ENCODE measurements at regions not wholly inside any gene's neighbourhood (a gene's known extent, or its start where the extent isn't known, plus 50 kb on each side); places are given as distances from the start of the nearest gene placed in this dataset.

GRCh38 chr13:64339373-64340063, 2890.6 kb downstream of the PCDH9 start:
- H3K4me1 Mint-ChIP-seq, result no peaks in the 10 kb centered on the region
- no peaks in the 10 kb centered on the region for H3K36me3 Mint-ChIP-seq

DNA sequence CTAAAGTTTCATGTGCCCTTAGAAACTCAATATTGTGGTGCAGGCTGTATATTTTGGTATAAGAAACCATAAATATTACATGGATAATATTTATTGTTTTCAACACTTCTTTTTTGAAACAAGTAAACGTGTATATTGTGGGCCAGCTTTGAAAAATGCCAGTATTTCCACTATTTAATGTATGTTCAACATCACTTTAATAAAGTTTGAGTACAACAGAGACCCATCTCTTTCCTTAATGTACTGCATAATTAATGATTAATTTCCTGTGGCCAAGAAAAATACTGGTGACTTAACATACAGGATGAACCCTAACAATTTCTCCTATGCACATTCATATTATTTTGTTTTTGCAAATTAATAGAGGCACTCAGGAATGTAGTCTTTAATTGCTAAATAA, 2891.5 kb downstream of the PCDH9 start:
- Mint-ChIP-seq H3K36me3 (no peaks in the 10 kb centered on the region), H3K27me3 (no peaks in the 10 kb centered on the region), H3K27ac (no peak overlapping the region), H3K4me1 (no peaks in the 10 kb centered on the region), H3K4me3 (no peak overlapping the region), H3K9me3 (peaks cover 3 to 19% (median 4%) of the 10 kb centered on the region in 7 donors)
- DNase-seq (no peak), ATAC-seq (ENCODE audit: low read depth in 2 of 2) (no peak)

More at GRCh38 chr13:64339373-64340063, 2890.6 kb downstream of the PCDH9 start:
- Mint-ChIP-seq H3K4me3 (no peak overlapping the region), H3K27ac (no peak overlapping the region), H3K9me3 (peaks cover 0 to 16% (median 3%) of the 10 kb centered on the region in 7 donors), H3K27me3 (no peaks in the 10 kb centered on the region)
- ATAC-seq (ENCODE audit: low read depth in 2 of 2) (no peak), DNase-seq (no peak)

GRCh38 chr13:64333888-64334287, 2896.2 kb downstream of the PCDH9 start:
- Mint-ChIP-seq H3K4me1 (no peaks in the 10 kb centered on the region), H3K36me3 (no peaks in the 10 kb centered on the region), H3K27ac (no peak overlapping the region), H3K9me3 (peaks cover 0 to 10% (median 6%) of the 10 kb centered on the region in 7 donors), H3K27me3 (no peaks in the 10 kb centered on the region), H3K4me3 (no peak overlapping the region)
- ATAC-seq (ENCODE audit: low read depth in 2 of 2) (no peak), DNase-seq (no peak)

- no peak for ATAC-seq (ENCODE audit: low read depth in 2 of 2)
- H3K4me1 Mint-ChIP-seq, result no peaks in the 10 kb centered on the region
- no peak for DNase-seq
- peaks cover 0 to 10% (median 9%) of the 10 kb centered on the region in 7 donors for H3K9me3 Mint-ChIP-seq
- H3K27me3 Mint-ChIP-seq, result no peaks in the 10 kb centered on the region
- H3K36me3 Mint-ChIP-seq, result no peaks in the 10 kb centered on the region
- no peak overlapping the region for H3K4me3 Mint-ChIP-seq
- H3K27ac Mint-ChIP-seq, result no peak overlapping the region
Measured at GRCh38 chr13:64332048-64332447, 2898.1 kb downstream of the PCDH9 start.

- Mint-ChIP-seq H3K27me3 (no peaks in the 10 kb centered on the region), H3K36me3 (no peaks in the 10 kb centered on the region), H3K4me3 (no peak overlapping the region), H3K9me3 (peaks cover 0 to 8% (median 4%) of the 10 kb centered on the region in 7 donors), H3K27ac (no peak overlapping the region), H3K4me1 (no peaks in the 10 kb centered on the region)
- DNase-seq (no peak), ATAC-seq (ENCODE audit: low read depth in 2 of 2) (no peak)
Measured at GRCh38 chr13:64327505-64328194, 2902.5 kb downstream of the PCDH9 start.

DNA sequence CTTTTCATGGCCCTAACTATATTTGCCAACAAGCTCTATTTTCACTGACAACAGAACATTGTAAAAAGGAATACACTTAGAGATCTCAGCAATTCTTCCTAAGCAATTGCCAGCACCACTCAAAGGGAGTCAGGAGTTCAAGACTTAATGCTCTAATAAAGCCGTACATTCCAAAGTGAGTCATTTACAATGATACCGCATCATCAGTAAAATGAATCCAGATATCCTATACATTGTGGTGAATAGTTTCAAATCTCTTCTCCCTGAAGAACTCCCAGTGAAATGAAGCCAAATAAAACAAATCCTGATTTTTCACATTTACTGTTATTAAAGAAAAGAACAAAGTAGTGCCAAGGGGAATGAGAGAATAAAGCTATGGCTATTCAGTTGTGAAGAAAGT, 2898.7 kb upstream of the PCDH20 start:
- H3K4me1 Mint-ChIP-seq, result no peaks in the 10 kb centered on the region
- ATAC-seq (ENCODE audit: low read depth in 2 of 2) (no peak), DNase-seq (no peak)
- H3K9me3 Mint-ChIP-seq, result peaks cover 0 to 6% (median 3%) of the 10 kb centered on the region in 7 donors
- no peak overlapping the region for H3K4me3 Mint-ChIP-seq
- H3K27ac Mint-ChIP-seq, result no peak overlapping the region
- no peaks in the 10 kb centered on the region for H3K36me3 Mint-ChIP-seq
- H3K27me3 Mint-ChIP-seq, result no peaks in the 10 kb centered on the region

GRCh38 chr13:64311948-64312347, 2896.3 kb upstream of the PCDH20 start:
- Mint-ChIP-seq H3K4me1 (no peaks in the 10 kb centered on the region), H3K4me3 (no peak overlapping the region), H3K9me3 (peaks cover 0 to 10% (median 5%) of the 10 kb centered on the region in 7 donors), H3K36me3 (no peaks in the 10 kb centered on the region), H3K27me3 (no peaks in the 10 kb centered on the region), H3K27ac (no peak overlapping the region)
- ATAC-seq (ENCODE audit: low read depth in 2 of 2) (no peak), DNase-seq (no peak)

DNA sequence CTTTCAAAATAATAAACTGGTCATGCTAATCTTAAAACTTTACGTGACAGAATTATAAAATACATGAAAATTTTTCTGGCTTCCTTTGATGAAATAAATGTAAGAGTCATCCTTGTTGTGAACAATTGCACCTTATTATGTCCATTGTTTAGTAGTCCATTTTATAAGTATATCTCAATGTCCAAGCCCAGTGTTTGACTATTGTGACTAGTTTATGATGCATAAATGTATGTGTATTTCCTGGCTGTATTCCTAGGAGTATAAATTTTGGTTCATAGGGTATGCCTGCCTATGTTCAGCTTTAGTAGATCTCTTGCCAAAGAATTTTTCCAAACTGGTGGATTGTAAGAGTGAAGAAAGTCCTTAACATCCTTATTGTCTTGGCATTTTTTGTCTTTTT, 2895.5 kb upstream of the PCDH20 start:
- ATAC-seq (ENCODE audit: low read depth in 2 of 2) (no peak), DNase-seq (no peak)
- H3K27me3 Mint-ChIP-seq, result no peaks in the 10 kb centered on the region
- H3K27ac Mint-ChIP-seq, result no peak overlapping the region
- no peaks in the 10 kb centered on the region for H3K4me1 Mint-ChIP-seq
- no peak overlapping the region for H3K4me3 Mint-ChIP-seq
- peaks cover 0 to 8% (median 2%) of the 10 kb centered on the region in 7 donors for H3K9me3 Mint-ChIP-seq
- no peaks in the 10 kb centered on the region for H3K36me3 Mint-ChIP-seq

DNA sequence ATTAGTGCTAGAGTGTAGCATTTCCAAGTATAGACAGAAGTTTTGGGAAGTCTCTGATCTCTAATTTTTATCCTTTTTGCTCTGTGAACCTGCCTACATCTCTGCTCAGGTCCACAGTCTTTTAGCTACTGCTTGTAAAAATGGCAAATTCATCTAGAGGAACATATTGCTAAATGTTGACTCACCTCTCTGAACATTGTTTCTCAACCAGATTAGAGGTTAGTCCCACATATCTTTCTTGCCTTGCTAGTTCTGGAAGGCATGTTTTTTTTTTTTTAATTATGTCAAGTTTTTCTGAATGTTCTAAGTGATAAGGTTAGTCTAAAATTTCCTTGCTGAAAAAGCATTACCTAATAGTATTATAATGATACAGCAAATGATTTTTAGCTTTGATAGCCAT, 2889.6 kb upstream of the PCDH20 start:
- ATAC-seq (ENCODE audit: low read depth in 2 of 2), result no peak
- DNase-seq, result no peak
- Mint-ChIP-seq H3K9me3 (peaks cover 0 to 15% (median 3%) of the 10 kb centered on the region in 7 donors), H3K36me3 (no peaks in the 10 kb centered on the region), H3K27ac (no peak overlapping the region), H3K4me3 (no peak overlapping the region), H3K27me3 (no peaks in the 10 kb centered on the region), H3K4me1 (no peaks in the 10 kb centered on the region)

DNA sequence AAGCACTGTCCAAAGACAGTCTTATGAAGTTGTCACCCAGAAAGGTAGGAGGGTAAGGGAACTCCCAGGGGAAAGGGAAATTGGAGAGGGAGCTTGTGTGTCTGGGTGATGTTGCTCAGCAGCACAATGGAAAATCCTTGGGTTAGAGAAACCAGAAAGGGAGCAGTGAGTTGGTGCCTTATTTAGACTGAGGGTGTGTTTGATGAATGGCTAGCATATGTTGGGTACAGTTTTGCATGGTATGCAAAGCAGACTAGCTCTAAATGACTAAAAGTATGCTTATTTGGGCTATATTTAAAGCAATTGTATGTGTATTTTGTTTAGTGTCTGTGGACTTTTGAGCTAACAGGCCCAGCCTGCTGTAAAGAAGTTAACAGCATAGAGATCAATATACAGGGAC, 2884.6 kb upstream of the PCDH20 start:
- Mint-ChIP-seq H3K27ac (no peak overlapping the region), H3K4me3 (no peak overlapping the region), H3K9me3 (peaks cover 0 to 7% (median 5%) of the 10 kb centered on the region in 7 donors), H3K4me1 (no peaks in the 10 kb centered on the region), H3K27me3 (no peaks in the 10 kb centered on the region), H3K36me3 (no peaks in the 10 kb centered on the region)
- no peak for DNase-seq
- ATAC-seq (ENCODE audit: low read depth in 2 of 2), result no peak

DNA sequence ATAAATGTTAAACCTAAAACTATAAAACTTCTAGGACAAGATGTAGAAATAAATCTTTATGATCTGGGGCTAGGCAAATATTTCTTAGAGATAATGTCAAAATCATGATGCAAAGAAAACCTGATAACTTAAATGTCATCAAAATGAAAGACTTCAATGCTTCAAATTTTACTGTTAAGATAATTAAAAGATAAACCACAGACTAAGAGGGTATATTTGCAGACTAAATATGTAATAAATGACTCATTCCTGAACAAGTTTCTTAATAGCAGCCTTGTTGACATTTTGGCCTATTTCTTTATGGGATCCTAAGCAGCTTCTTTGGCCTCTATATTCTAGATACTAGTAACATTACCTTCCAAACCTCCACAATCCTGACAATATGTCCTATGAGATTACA, 2878.3 kb upstream of the PCDH20 start:
- ATAC-seq (ENCODE audit: low read depth in 2 of 2) (no peak), DNase-seq (no peak)
- H3K4me3 Mint-ChIP-seq, result no peak overlapping the region
- no peaks in the 10 kb centered on the region for H3K27me3 Mint-ChIP-seq
- peaks cover 5 to 8% (median 7%) of the 10 kb centered on the region in 7 donors for H3K9me3 Mint-ChIP-seq
- H3K27ac Mint-ChIP-seq, result no peak overlapping the region
- no peaks in the 10 kb centered on the region for H3K36me3 Mint-ChIP-seq
- H3K4me1 Mint-ChIP-seq, result no peaks in the 10 kb centered on the region

DNA sequence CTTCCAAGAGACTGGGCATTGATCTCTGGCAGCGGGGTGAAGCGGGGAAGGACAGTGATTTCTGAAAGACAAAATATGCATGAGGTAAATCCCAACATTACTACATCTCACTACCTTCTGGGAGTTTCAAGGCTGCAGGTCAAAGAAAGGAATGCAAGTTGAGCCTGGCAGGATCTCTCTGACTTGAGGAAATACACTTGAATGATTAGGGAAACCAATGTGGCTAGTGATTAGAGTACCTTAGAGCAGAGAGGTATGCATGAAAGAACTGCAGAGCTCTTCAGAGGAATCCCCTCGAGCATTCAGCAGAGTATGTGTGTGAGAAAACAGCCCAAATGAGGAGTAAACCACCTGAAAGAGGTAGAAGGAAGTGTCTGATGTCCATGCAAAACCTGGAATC, 2874.1 kb upstream of the PCDH20 start:
- ATAC-seq (ENCODE audit: low read depth in 2 of 2) (no peak), DNase-seq (no peak)
- H3K4me1 Mint-ChIP-seq, result no peaks in the 10 kb centered on the region
- no peak overlapping the region for H3K4me3 Mint-ChIP-seq
- peaks cover 0 to 15% (median 7%) of the 10 kb centered on the region in 7 donors for H3K9me3 Mint-ChIP-seq
- no peaks in the 10 kb centered on the region for H3K27me3 Mint-ChIP-seq
- H3K36me3 Mint-ChIP-seq, result no peaks in the 10 kb centered on the region
- no peak overlapping the region for H3K27ac Mint-ChIP-seq

GRCh38 chr13:64283926-64284325, 2868.3 kb upstream of the PCDH20 start:
- peaks cover 2 to 14% (median 4%) of the 10 kb centered on the region in 7 donors for H3K9me3 Mint-ChIP-seq
- no peaks in the 10 kb centered on the region for H3K4me1 Mint-ChIP-seq
- H3K4me3 Mint-ChIP-seq, result no peak overlapping the region
- ATAC-seq (ENCODE audit: low read depth in 2 of 2) (no peak), DNase-seq (no peak)
- no peaks in the 10 kb centered on the region for H3K36me3 Mint-ChIP-seq
- no peaks in the 10 kb centered on the region for H3K27me3 Mint-ChIP-seq
- H3K27ac Mint-ChIP-seq, result no peak overlapping the region

DNA sequence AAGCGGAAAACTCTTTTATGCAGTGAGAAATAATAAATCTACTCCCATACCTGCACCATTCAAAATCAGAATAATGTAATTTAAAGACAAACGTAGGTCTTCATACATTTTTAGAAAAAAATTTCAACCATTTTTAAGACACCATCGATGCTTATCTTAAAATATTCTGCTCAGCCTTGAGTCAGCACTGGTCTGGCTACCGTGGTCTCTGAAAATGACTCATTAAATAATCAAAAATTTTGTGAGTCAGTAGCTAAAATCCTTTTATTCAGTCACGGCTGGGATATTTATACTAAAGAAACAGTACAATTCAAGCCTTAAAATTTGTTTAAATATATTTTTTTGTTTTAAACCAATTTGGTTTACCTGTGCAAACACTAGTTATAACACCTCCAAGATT, 2862.8 kb upstream of the PCDH20 start:
- ATAC-seq (ENCODE audit: low read depth in 2 of 2) (no peak), DNase-seq (no peak)
- Mint-ChIP-seq H3K27ac (no peak overlapping the region), H3K4me1 (no peaks in the 10 kb centered on the region), H3K36me3 (no peaks in the 10 kb centered on the region), H3K4me3 (no peak overlapping the region), H3K9me3 (peaks cover 0 to 11% (median 5%) of the 10 kb centered on the region in 7 donors), H3K27me3 (no peaks in the 10 kb centered on the region)
